ENCODE measurements at regions not wholly inside any gene's neighbourhood (a gene's known extent, or its start where the extent isn't known, plus 50 kb on each side); places are given as distances from the start of the nearest gene placed in this dataset.

GRCh38 chr1:177472567-177472966, 301.8 kb downstream of the BRINP2 start:
- H3K23ac ChIP-seq (ENCODE audit: low read length): no peak overlapping the region
- H3K4me2 ChIP-seq (ENCODE audit: low read length): no peak overlapping the region
- H3K27me3 ChIP-seq (ENCODE audit: insufficient read depth, low read length): no peaks in the 10 kb centered on the region
- no peaks in the 10 kb centered on the region for H3K4me1 ChIP-seq (ENCODE audit: control insufficient read depth in 1 of 2, insufficient read depth in 2 of 2, low read length in 2 of 2)
- no peaks in the 10 kb centered on the region for H3K79me2 ChIP-seq (ENCODE audit: control insufficient read depth, insufficient read depth, low read length, poor library complexity)
- DNase-seq: no peak
- no peak overlapping the region for H3K18ac ChIP-seq (ENCODE audit: low read length)
- H3K14ac ChIP-seq (ENCODE audit: low read length): no peak overlapping the region
- H3K79me1 ChIP-seq (ENCODE audit: low read length): no peaks in the 10 kb centered on the region
- no CpG with 5 or more reads among the region's 1 CpG for WGBS (ENCODE audit: extremely low coverage, insufficient coverage, insufficient read length)
- H2BK120ac ChIP-seq (ENCODE audit: insufficient read depth, low read length, poor library complexity): no peak overlapping the region
- no peak overlapping the region for H4K12ac ChIP-seq (ENCODE audit: low read depth, low read length)
- H3K9me3 ChIP-seq (ENCODE audit: insufficient read depth, low read depth, low read length): no peaks in the 10 kb centered on the region
- H2BK12ac ChIP-seq (ENCODE audit: low read length): no peak overlapping the region
- H3K36me3 ChIP-seq (ENCODE audit: control insufficient read depth in 1 of 2, insufficient read depth in 2 of 2, low read length in 2 of 2): no peaks in the 10 kb centered on the region
- H4K8ac ChIP-seq (ENCODE audit: low read depth, low read length): no peak overlapping the region
- no peak overlapping the region for H2AFZ ChIP-seq (ENCODE audit: insufficient read depth, low read length, poor library complexity)
- H3K9ac ChIP-seq (ENCODE audit: low read length): no peak overlapping the region
- no peak overlapping the region for H3K27ac ChIP-seq (ENCODE audit: low read depth, low read length)
- no peak overlapping the region for H2AK5ac ChIP-seq (ENCODE audit: low read length)
- H2BK5ac ChIP-seq (ENCODE audit: low read depth, low read length, poor library complexity): no peak overlapping the region
- no peak overlapping the region for H3K4me3 ChIP-seq (ENCODE audit: low read depth, low read length)
- no peak overlapping the region for H4K91ac ChIP-seq (ENCODE audit: low read depth, low read length)
- no peak overlapping the region for H3K4ac ChIP-seq (ENCODE audit: low read depth, low read length)

- Histone ChIP-seq H2AK5ac (ENCODE audit: low read length) (no peak overlapping the region), H2BK120ac (ENCODE audit: insufficient read depth, low read length, poor library complexity) (no peak overlapping the region), H3K4me2 (ENCODE audit: low read length) (no peak overlapping the region), H3K36me3 (ENCODE audit: control insufficient read depth in 1 of 2, insufficient read depth in 2 of 2, low read length in 2 of 2) (no peaks in the 10 kb centered on the region), H2BK5ac (ENCODE audit: low read depth, low read length, poor library complexity) (no peak overlapping the region), H4K91ac (ENCODE audit: low read depth, low read length) (no peak overlapping the region), H3K14ac (ENCODE audit: low read length) (no peak overlapping the region), H3K9ac (ENCODE audit: low read length) (no peak overlapping the region), H3K79me1 (ENCODE audit: low read length) (no peaks in the 10 kb centered on the region), H2AFZ (ENCODE audit: insufficient read depth, low read length, poor library complexity) (no peak overlapping the region), H3K27ac (ENCODE audit: low read depth, low read length) (no peak overlapping the region), H3K27me3 (ENCODE audit: insufficient read depth, low read length) (no peaks in the 10 kb centered on the region), H3K23ac (ENCODE audit: low read length) (no peak overlapping the region), H3K4me3 (ENCODE audit: low read depth, low read length) (no peak overlapping the region), H3K9me3 (ENCODE audit: insufficient read depth, low read depth, low read length) (no peaks in the 10 kb centered on the region), H3K79me2 (ENCODE audit: control insufficient read depth, insufficient read depth, low read length, poor library complexity) (no peaks in the 10 kb centered on the region), H2BK12ac (ENCODE audit: low read length) (no peak overlapping the region), H3K4ac (ENCODE audit: low read depth, low read length) (no peak overlapping the region), H4K8ac (ENCODE audit: low read depth, low read length) (no peak overlapping the region), H4K12ac (ENCODE audit: low read depth, low read length) (no peak overlapping the region), H3K18ac (ENCODE audit: low read length) (no peak overlapping the region), H3K4me1 (ENCODE audit: control insufficient read depth in 1 of 2, insufficient read depth in 2 of 2, low read length in 2 of 2) (no peaks in the 10 kb centered on the region)
- no peak for DNase-seq
- WGBS (ENCODE audit: extremely low coverage, insufficient coverage, insufficient read length): no CpG with 5 or more reads among the region's 1 CpG
Observed at GRCh38 chr1:177471244-177471643, 300.5 kb downstream of the BRINP2 start.

- H3K4me3 ChIP-seq (ENCODE audit: low read depth, low read length): no peak overlapping the region
- H2BK12ac ChIP-seq (ENCODE audit: low read length): no peak overlapping the region
- no peaks in the 10 kb centered on the region for H3K36me3 ChIP-seq (ENCODE audit: control insufficient read depth in 1 of 2, insufficient read depth in 2 of 2, low read length in 2 of 2)
- no peak overlapping the region for H3K9ac ChIP-seq (ENCODE audit: low read length)
- H3K27me3 ChIP-seq (ENCODE audit: insufficient read depth, low read length): no peaks in the 10 kb centered on the region
- no peak overlapping the region for H4K12ac ChIP-seq (ENCODE audit: low read depth, low read length)
- H3K4me2 ChIP-seq (ENCODE audit: low read length): no peak overlapping the region
- H2BK5ac ChIP-seq (ENCODE audit: low read depth, low read length, poor library complexity): no peak overlapping the region
- no peaks in the 10 kb centered on the region for H3K79me2 ChIP-seq (ENCODE audit: control insufficient read depth, insufficient read depth, low read length, poor library complexity)
- no peak overlapping the region for H3K4ac ChIP-seq (ENCODE audit: low read depth, low read length)
- H3K9me3 ChIP-seq (ENCODE audit: insufficient read depth, low read depth, low read length): no peaks in the 10 kb centered on the region
- H4K91ac ChIP-seq (ENCODE audit: low read depth, low read length): no peak overlapping the region
- no peak overlapping the region for H2AK5ac ChIP-seq (ENCODE audit: low read length)
- H3K14ac ChIP-seq (ENCODE audit: low read length): no peak overlapping the region
- no peak overlapping the region for H2AFZ ChIP-seq (ENCODE audit: insufficient read depth, low read length, poor library complexity)
- DNase-seq: no peak
- WGBS (ENCODE audit: extremely low coverage, insufficient coverage, insufficient read length): no CpG with 5 or more reads among the region's 3 CpGs
- no peak overlapping the region for H3K27ac ChIP-seq (ENCODE audit: low read depth, low read length)
- no peak overlapping the region for H2BK120ac ChIP-seq (ENCODE audit: insufficient read depth, low read length, poor library complexity)
- H3K79me1 ChIP-seq (ENCODE audit: low read length): no peaks in the 10 kb centered on the region
- H3K4me1 ChIP-seq (ENCODE audit: control insufficient read depth in 1 of 2, insufficient read depth in 2 of 2, low read length in 2 of 2): no peaks in the 10 kb centered on the region
- H3K18ac ChIP-seq (ENCODE audit: low read length): no peak overlapping the region
- no peak overlapping the region for H4K8ac ChIP-seq (ENCODE audit: low read depth, low read length)
- H3K23ac ChIP-seq (ENCODE audit: low read length): no peak overlapping the region
Observed at GRCh38 chr1:177469519-177469918, 298.8 kb downstream of the BRINP2 start.

- no peak overlapping the region for H3K4ac ChIP-seq (ENCODE audit: low read depth, low read length)
- H2AFZ ChIP-seq (ENCODE audit: insufficient read depth, low read length, poor library complexity): no peak overlapping the region
- no peak overlapping the region for H3K18ac ChIP-seq (ENCODE audit: low read length)
- H2BK12ac ChIP-seq (ENCODE audit: low read length): no peak overlapping the region
- no peak overlapping the region for H4K8ac ChIP-seq (ENCODE audit: low read depth, low read length)
- no peak overlapping the region for H4K91ac ChIP-seq (ENCODE audit: low read depth, low read length)
- H3K79me2 ChIP-seq (ENCODE audit: control insufficient read depth, insufficient read depth, low read length, poor library complexity): no peaks in the 10 kb centered on the region
- H3K27ac ChIP-seq (ENCODE audit: low read depth, low read length): no peak overlapping the region
- no peak overlapping the region for H3K9ac ChIP-seq (ENCODE audit: low read length)
- H3K4me2 ChIP-seq (ENCODE audit: low read length): no peak overlapping the region
- H3K27me3 ChIP-seq (ENCODE audit: insufficient read depth, low read length): no peaks in the 10 kb centered on the region
- no peak overlapping the region for H3K23ac ChIP-seq (ENCODE audit: low read length)
- no peaks in the 10 kb centered on the region for H3K9me3 ChIP-seq (ENCODE audit: insufficient read depth, low read depth, low read length)
- H3K36me3 ChIP-seq (ENCODE audit: control insufficient read depth in 1 of 2, insufficient read depth in 2 of 2, low read length in 2 of 2): no peaks in the 10 kb centered on the region
- H3K4me3 ChIP-seq (ENCODE audit: low read depth, low read length): no peak overlapping the region
- no peaks in the 10 kb centered on the region for H3K79me1 ChIP-seq (ENCODE audit: low read length)
- DNase-seq: no peak
- WGBS (ENCODE audit: extremely low coverage, insufficient coverage, insufficient read length): no CpG with 5 or more reads among the region's 2 CpGs
- H2BK5ac ChIP-seq (ENCODE audit: low read depth, low read length, poor library complexity): no peak overlapping the region
- no peak overlapping the region for H2BK120ac ChIP-seq (ENCODE audit: insufficient read depth, low read length, poor library complexity)
- H4K12ac ChIP-seq (ENCODE audit: low read depth, low read length): no peak overlapping the region
- no peaks in the 10 kb centered on the region for H3K4me1 ChIP-seq (ENCODE audit: control insufficient read depth in 1 of 2, insufficient read depth in 2 of 2, low read length in 2 of 2)
- H3K14ac ChIP-seq (ENCODE audit: low read length): no peak overlapping the region
- H2AK5ac ChIP-seq (ENCODE audit: low read length): no peak overlapping the region
Observed at GRCh38 chr1:177466286-177466685, 295.5 kb downstream of the BRINP2 start.
